ENCODE measurements at regions not wholly inside any gene's neighbourhood (a gene's known extent, or its start where the extent isn't known, plus 50 kb on each side); places are given as distances from the start of the nearest gene placed in this dataset.
"Not testable (repeated sequence)": the region's sequence is repeated elsewhere in the genome, so short reads cannot be mapped to it uniquely, and the experiment has no call there.

GRCh38 chr16:59044616-59045015 is 310.5 kb upstream of the GOT2 start:
- H4K20me1 ChIP-seq, result no peaks in the 10 kb centered on the region
- H3K27me3 ChIP-seq, result no peaks in the 10 kb centered on the region
- H3K27ac ChIP-seq, result no peak overlapping the region
- no peaks in the 10 kb centered on the region for H3K36me3 ChIP-seq
- no peak overlapping the region for H3K4me3 ChIP-seq
- TF ChIP-seq Cebpa-rat (IDR thresholded peaks at IDR 0.05), result no peak
- H3K4me1 ChIP-seq, result peaks cover 17% of the 10 kb centered on the region
- H3K4me2 ChIP-seq, result no peak overlapping the region
- H3K9me3 ChIP-seq, result no peaks in the 10 kb centered on the region
- H3K9ac ChIP-seq, result no peak overlapping the region

GRCh38 chr16:59042301-59042700 is 308.2 kb upstream of the GOT2 start:
- TF ChIP-seq Cebpa-rat (IDR thresholded peaks at IDR 0.05), result no peak
- Histone ChIP-seq H3K9me3 (no peaks in the 10 kb centered on the region), H4K20me1 (no peaks in the 10 kb centered on the region), H3K27me3 (no peaks in the 10 kb centered on the region), H3K36me3 (no peaks in the 10 kb centered on the region), H3K4me3 (no peak overlapping the region), H3K4me2 (peak overlapping the region; percentile 52), H3K9ac (no peak overlapping the region), H3K27ac (peak overlapping the region; percentile 31; the same call in 1 of the 2 replicates), H3K4me1 (peaks cover 17% of the 10 kb centered on the region)

GRCh38 chr16:59039066-59039720 is 305.1 kb upstream of the GOT2 start:
- no peaks in the 10 kb centered on the region for H3K9me3 ChIP-seq
- no peak overlapping the region for H3K27ac ChIP-seq
- no peaks in the 10 kb centered on the region for H3K27me3 ChIP-seq
- H4K20me1 ChIP-seq, result no peaks in the 10 kb centered on the region
- peaks cover 17% of the 10 kb centered on the region for H3K4me1 ChIP-seq
- no peaks in the 10 kb centered on the region for H3K36me3 ChIP-seq
- H3K9ac ChIP-seq, result no peak overlapping the region
- TF ChIP-seq Cebpa-rat (IDR thresholded peaks at IDR 0.05), result no peak
- no peak overlapping the region for H3K4me3 ChIP-seq
- H3K4me2 ChIP-seq, result no peak overlapping the region

GRCh38 chr16:59030923-59031485 is 296.9 kb upstream of the GOT2 start:
- Histone ChIP-seq H3K27ac (no peak overlapping the region), H3K4me1 (no peaks in the 10 kb centered on the region), H3K9me3 (no peaks in the 10 kb centered on the region), H3K9ac (no peak overlapping the region), H4K20me1 (no peaks in the 10 kb centered on the region), H3K4me3 (no peak overlapping the region), H3K36me3 (no peaks in the 10 kb centered on the region), H3K27me3 (no peaks in the 10 kb centered on the region), H3K4me2 (no peak overlapping the region)
- no peak for TF ChIP-seq Cebpa-rat (IDR thresholded peaks at IDR 0.05)

GRCh38 chr16:59021751-59022150 is 287.6 kb upstream of the GOT2 start:
- Histone ChIP-seq H3K27ac (no peak overlapping the region), H3K4me1 (no peaks in the 10 kb centered on the region), H3K9ac (no peak overlapping the region), H3K4me2 (no peak overlapping the region), H3K9me3 (no peaks in the 10 kb centered on the region), H4K20me1 (no peaks in the 10 kb centered on the region), H3K4me3 (no peak overlapping the region), H3K27me3 (no peaks in the 10 kb centered on the region), H3K36me3 (no peaks in the 10 kb centered on the region)
- TF ChIP-seq Cebpa-rat (IDR thresholded peaks at IDR 0.05), result no peak

- no peaks in the 10 kb centered on the region for H3K9me3 ChIP-seq
- no peak overlapping the region for H3K4me3 ChIP-seq
- H3K27me3 ChIP-seq, result no peaks in the 10 kb centered on the region
- H3K9ac ChIP-seq, result no peak overlapping the region
- H3K36me3 ChIP-seq, result no peaks in the 10 kb centered on the region
- H4K20me1 ChIP-seq, result no peaks in the 10 kb centered on the region
- H3K4me2 ChIP-seq, result no peak overlapping the region
- H3K27ac ChIP-seq, result no peak overlapping the region
- TF ChIP-seq Cebpa-rat (IDR thresholded peaks at IDR 0.05), result no peak
- H3K4me1 ChIP-seq, result no peaks in the 10 kb centered on the region
Observed at GRCh38 chr16:59013930-59014329, 279.8 kb upstream of the GOT2 start.

- Histone ChIP-seq H3K9me3 (no peaks in the 10 kb centered on the region), H3K9ac (no peak overlapping the region), H4K20me1 (no peaks in the 10 kb centered on the region)
Observed at GRCh38 chr16:58999762-59000161, 265.6 kb upstream of the GOT2 start.

GRCh38 chr16:58992755-58993154 is 258.6 kb upstream of the GOT2 start:
- not testable (repeated sequence) for H3K4me2 ChIP-seq, H3K4me3 ChIP-seq, H3K36me3 ChIP-seq, H3K27ac ChIP-seq, H4K20me1 ChIP-seq, H3K4me1 ChIP-seq, H3K27me3 ChIP-seq, H3K9me3 ChIP-seq, H3K9ac ChIP-seq

More at GRCh38 chr16:58999762-59000161, 265.6 kb upstream of the GOT2 start:
- Histone ChIP-seq H3K27me3 (no peaks in the 10 kb centered on the region), H3K36me3 (no peaks in the 10 kb centered on the region), H3K4me3 (no peak overlapping the region), H3K4me2 (no peak overlapping the region), H3K4me1 (no peaks in the 10 kb centered on the region), H3K27ac (no peak overlapping the region)
- TF ChIP-seq Cebpa-rat (IDR thresholded peaks at IDR 0.05), result no peak

- H3K4me2 ChIP-seq, H3K4me3 ChIP-seq, H3K36me3 ChIP-seq, H3K27me3 ChIP-seq, H3K27ac ChIP-seq, H3K9ac ChIP-seq, H3K4me1 ChIP-seq, H4K20me1 ChIP-seq: not testable (repeated sequence)
- H3K9me3 ChIP-seq, result peaks cover 20% of the 10 kb centered on the region
Observed at GRCh38 chr16:58983181-58983965, 249.3 kb upstream of the GOT2 start.

- no peak for TF ChIP-seq Cebpa-rat (IDR thresholded peaks at IDR 0.05)
- Histone ChIP-seq H3K27me3 (no peaks in the 10 kb centered on the region), H3K36me3 (no peaks in the 10 kb centered on the region), H3K9ac (no peak overlapping the region), H3K4me3 (no peak overlapping the region), H4K20me1 (no peaks in the 10 kb centered on the region), H3K9me3 (no peaks in the 10 kb centered on the region), H3K4me2 (no peak overlapping the region), H3K27ac (no peak overlapping the region), H3K4me1 (no peaks in the 10 kb centered on the region)
Observed at GRCh38 chr16:58970775-58971174, 236.7 kb upstream of the GOT2 start.
